IMR-90 (cell line): ENCODE measurements at regions not wholly inside any gene's neighbourhood (a gene's known extent, or its start where the extent isn't known, plus 50 kb on each side); places are given as distances from the start of the nearest gene placed in this dataset.

Experiments
- ATAC-seq: fragments of 200-7000 bp; cut with Tn5 transposase; 2 replicates; pipeline ENCODE4 v1.9.1; 2020; ENCODE audit warnings: low read depth, mild to moderate bottlenecking, moderate library complexity
- BruUV-seq: library from RNA; stranded (reverse); fragments of 400-500 nt; replicated peaks from 2 replicates; lab custom pipeline; 2021; lab: Mats Ljungman, UMichigan
- CTCF ChIA-PET: fragments of 300-600 bp; formaldehyde crosslinking; extraction: SDS; loops from one replicate; lab custom pipeline; 2021; ENCODE audit warnings: antibody characterized with exemption; lab: Yijun Ruan, JAX
- POLR2A ChIA-PET: fragments of 300-600 bp; sonication (Branson Sonifier 250); formaldehyde crosslinking; loops from one replicate; lab custom pipeline; 2022; ENCODE audit warnings: antibody characterized with exemption; ENCODE audit not compliant: unreplicated experiment; lab: Charles Lee
- DNase-seq: peaks from one replicate; pipeline ENCODE4 v3.0.0; 2013
- H2AFZ ChIP-seq: replicated peaks from 2 replicates; pipeline ENCODE3; 2013; ENCODE audit warnings: low read length, mild to moderate bottlenecking; ENCODE audit not compliant: poor library complexity
- H2AK5ac ChIP-seq: 2 replicates; pipeline ENCODE4 v1.6.1; 2013; ENCODE audit warnings: low read depth, low read length, inconsistent platforms
- H2AK9ac ChIP-seq: replicated peaks from 2 replicates; pipeline ENCODE3; 2013; ENCODE audit warnings: mild to moderate bottlenecking, low read depth, low read length, moderate library complexity; ENCODE audit not compliant: poor library complexity
- H2BK120ac ChIP-seq: 2 replicates; pipeline ENCODE4 v1.6.1; 2013; ENCODE audit warnings: low read depth, low read length, inconsistent platforms
- H2BK15ac ChIP-seq: 3 replicates; pipeline ENCODE4 v1.6.1; 2013; ENCODE audit warnings: low read depth, low read length, inconsistent platforms
- H2BK20ac ChIP-seq: 2 replicates; pipeline ENCODE4 v1.6.1; 2013; ENCODE audit warnings: low read depth, mild to moderate bottlenecking, inconsistent platforms, low read length, moderate library complexity
- H2BK5ac ChIP-seq: 2 replicates; pipeline ENCODE4 v1.6.1; 2013; ENCODE audit warnings: mild to moderate bottlenecking, low read depth, low read length, inconsistent platforms; ENCODE audit not compliant: poor library complexity, severe bottlenecking
- H3K14ac ChIP-seq: replicated peaks from 2 replicates; pipeline ENCODE4 v1.6.1; 2013; ENCODE audit warnings: low read depth, low read length, inconsistent platforms
- H3K18ac ChIP-seq: 2 replicates; pipeline ENCODE4 v1.6.1; 2013; ENCODE audit warnings: low read depth, low read length, control low read depth
- H3K23ac ChIP-seq: 2 replicates; pipeline ENCODE4 v1.6.1; 2013; ENCODE audit warnings: low read depth, low read length, inconsistent platforms
- H3K27ac ChIP-seq: 2 replicates; pipeline ENCODE4 v1.5.1; 2013; ENCODE audit warnings: mild to moderate bottlenecking, control low read depth, low read length; ENCODE audit not compliant: insufficient read depth
- H3K27me3 ChIP-seq: 2 replicates; pipeline ENCODE4 v1.6.1; 2013; ENCODE audit warnings: low read length; ENCODE audit not compliant: control insufficient read depth, insufficient read depth
- H3K36me3 ChIP-seq: 2 replicates; pipeline ENCODE4 v1.6.1; 2013; ENCODE audit warnings: low read length, mixed read lengths; ENCODE audit not compliant: control insufficient read depth, insufficient read depth
- H3K4ac ChIP-seq: 2 replicates; pipeline ENCODE4 v1.6.1; 2013; ENCODE audit warnings: low read depth, low read length, inconsistent platforms
- H3K4me1 ChIP-seq: 2 replicates; pipeline ENCODE4 v1.6.1; 2013; ENCODE audit warnings: low read length, mixed read lengths; ENCODE audit not compliant: control insufficient read depth, insufficient read depth
- H3K4me2 ChIP-seq: 2 replicates; pipeline ENCODE4 v1.6.1; 2013; ENCODE audit warnings: low read depth, mild to moderate bottlenecking, control low read depth, low read length, moderate library complexity
- H3K4me3 ChIP-seq: 2 replicates; pipeline ENCODE4 v1.5.1; 2013; ENCODE audit warnings: low read depth, mild to moderate bottlenecking, control low read depth, low read length, moderate library complexity; ENCODE audit not compliant: insufficient read depth
- H3K56ac ChIP-seq: 2 replicates; pipeline ENCODE4 v1.6.1; 2013; ENCODE audit warnings: low read length, inconsistent platforms; ENCODE audit not compliant: insufficient read depth; ENCODE audit errors: extremely low read depth
- H3K79me1 ChIP-seq, 2 experiments: 2 replicates each; pipeline ENCODE4 v1.6.1; 2013; ENCODE audit warnings: low read length in 2 of 2, inconsistent platforms in 1 of 2, low read depth in 1 of 2
- H3K9ac ChIP-seq: 2 replicates; pipeline ENCODE4 v1.6.1; 2013; ENCODE audit warnings: low read depth, low read length, control low read depth
- H3K9me1 ChIP-seq: 2 replicates; pipeline ENCODE4 v1.6.1; 2013; ENCODE audit warnings: low read length, inconsistent platforms; ENCODE audit not compliant: insufficient read depth
- H3K9me3 ChIP-seq: 2 replicates; pipeline ENCODE4 v1.6.1; 2013; ENCODE audit warnings: low read length; ENCODE audit not compliant: control insufficient read depth, insufficient read depth
- H4K20me1 ChIP-seq: 2 replicates; pipeline ENCODE4 v1.6.1; 2013; ENCODE audit warnings: low read length, inconsistent platforms; ENCODE audit not compliant: insufficient read depth
- H4K5ac ChIP-seq: 2 replicates; pipeline ENCODE4 v1.6.1; 2013; ENCODE audit warnings: mild to moderate bottlenecking, low read depth, low read length, control low read depth
- H4K8ac ChIP-seq, 2 experiments: 2 replicates each; pipeline ENCODE4 v1.6.1; 2013; ENCODE audit warnings: low read depth in 2 of 2, low read length in 2 of 2, control low read depth in 1 of 2, inconsistent platforms in 1 of 2
- H4K91ac ChIP-seq: 2 replicates; pipeline ENCODE4 v1.6.1; 2013; ENCODE audit warnings: low read depth, low read length, inconsistent platforms; ENCODE audit not compliant: insufficient read depth
- BHLHE40 ChIP-seq: fragments of 150-350 bp; IDR thresholded peaks from 2 replicates; pipeline ENCODE4 v1.6.1; 2016; ENCODE audit warnings: mild to moderate bottlenecking, low read depth, low read length
- CEBPB ChIP-seq: IDR thresholded peaks from 2 replicates; pipeline ENCODE4 v1.6.1; 2012; ENCODE audit warnings: low read depth, low read length, improper control_type of control experiment
- CHD1 ChIP-seq: IDR thresholded peaks from 2 replicates; pipeline ENCODE4 v1.6.1; 2012; ENCODE audit warnings: low read depth, low read length, improper control_type of control experiment
- CTCF ChIP-seq: conservative IDR thresholded peaks from 2 replicates; pipeline ENCODE4 v1.5.1; 2012; ENCODE audit warnings: mild to moderate bottlenecking, low read depth, low read length, improper control_type of control experiment
- FOS ChIP-seq: fragments of 150-350 bp; IDR thresholded peaks from 2 replicates; pipeline ENCODE4 v1.6.1; 2016; ENCODE audit warnings: low read depth, low read length
- MAFK ChIP-seq: IDR thresholded peaks from 2 replicates; pipeline ENCODE4 v1.6.1; 2012; ENCODE audit warnings: low read depth, low read length, improper control_type of control experiment
- MAZ ChIP-seq: IDR thresholded peaks from 2 replicates; pipeline ENCODE4 v1.6.1; 2012; ENCODE audit warnings: low read depth, mild to moderate bottlenecking, low read length, improper control_type of control experiment, moderate library complexity, borderline replicate concordance
- MXI1 ChIP-seq: IDR thresholded peaks from 2 replicates; pipeline ENCODE4 v1.6.1; 2012; ENCODE audit warnings: low read depth, mild to moderate bottlenecking, low read length, moderate library complexity, borderline replicate concordance
- NFE2L2 ChIP-seq: fragments of 150-350 bp; IDR thresholded peaks from 2 replicates; pipeline ENCODE4 v1.6.1; 2016; ENCODE audit warnings: low read depth, mild to moderate bottlenecking, low read length
- POLR2A ChIP-seq: IDR thresholded peaks from 2 replicates; pipeline ENCODE4 v1.6.1; 2012; ENCODE audit warnings: mild to moderate bottlenecking, low read depth, low read length
- RAD21 ChIP-seq: IDR thresholded peaks from 2 replicates; pipeline ENCODE4 v1.6.1; 2012; ENCODE audit warnings: low read length, improper control_type of control experiment
- RCOR1 ChIP-seq: IDR thresholded peaks from 2 replicates; pipeline ENCODE4 v1.6.1; 2012; ENCODE audit warnings: mild to moderate bottlenecking, low read length, improper control_type of control experiment; ENCODE audit not compliant: insufficient replicate concordance
- RFX5 ChIP-seq: IDR thresholded peaks from 2 replicates; pipeline ENCODE4 v1.8.0; 2012; ENCODE audit warnings: low read depth, mild to moderate bottlenecking, low read length, moderate library complexity
- SMC3 ChIP-seq: fragments of 150-350 bp; IDR thresholded peaks from 2 replicates; pipeline ENCODE4 v1.6.1; 2016; ENCODE audit warnings: low read depth, mild to moderate bottlenecking, antibody characterized with exemption, low read length, moderate library complexity
- WGBS, 2 experiments: methylation state at CpG; one replicate each; pipeline versions ENCODE4 v1.1.5 to v1.1.7; 2013; ENCODE audit warnings: missing lambda C conversion rate in 2 of 2; ENCODE audit not compliant: insufficient read length in 1 of 2; ENCODE audit errors: extremely low coverage in 2 of 2; 5-methylcytosine and 5-hydroxymethylcytosine counted together
- dilution Hi-C: fragments of 300-500 bp; cut with HindIII; formaldehyde crosslinking; loops from one replicate; pipeline ENCODE4 v1.14.3; 2018; ENCODE audit warnings: low sequenced_read_pairs; ENCODE audit not compliant: unreplicated experiment
- in situ Hi-C: fragments of 300-500 bp; cut with MboI; formaldehyde crosslinking; loops from 3 replicates; pipeline ENCODE4 v1.14.3; 2019; ENCODE audit warnings: low sequenced_read_pairs, inconsistent platforms, mixed read lengths
- intact Hi-C: fragments of 100-400 bp; cut with micrococcal nuclease; formaldehyde crosslinking; loops from 2 replicates; pipeline ENCODE4 v1.10.0; 2022
- TF ChIP-seq, protein P1 (sequence below): fragments of 150-350 bp; IDR thresholded peaks from 2 replicates; pipeline ENCODE4 v1.6.1; 2017; ENCODE audit warnings: mild to moderate bottlenecking, antibody characterized with exemption, low read length, low read depth
- TF ChIP-seq, protein P2 (sequence below): fragments of 150-350 bp; IDR thresholded peaks from 2 replicates; pipeline ENCODE4 v1.6.1; 2016; ENCODE audit warnings: low read depth, mild to moderate bottlenecking, low read length, moderate library complexity, borderline replicate concordance

- in situ Hi-C loops (no loop called here), dilution Hi-C loops (no loop called here), intact Hi-C loops (no loop called here)
- Histone ChIP-seq H3K4me3 (no peak overlapping the region), H4K8ac (no peak overlapping the region), H3K4ac (no peak overlapping the region), H3K27me3 (no peaks in the 10 kb centered on the region), H3K79me1 (no peaks in the 10 kb centered on the region), H4K91ac (no peak overlapping the region), H3K23ac (no peak overlapping the region), H2AK5ac (no peak overlapping the region), H3K56ac (no peak overlapping the region), H3K9me3 (peaks cover 2% of the 10 kb centered on the region; the same call in 1 of the 2 replicates), H3K14ac (no peak overlapping the region), H3K4me1 (no peaks in the 10 kb centered on the region), H4K20me1 (no peaks in the 10 kb centered on the region), H3K9ac (no peak overlapping the region), H2BK120ac (no peak overlapping the region), H4K5ac (no peak overlapping the region), H3K36me3 (no peaks in the 10 kb centered on the region), H3K27ac (no peak overlapping the region), H3K4me2 (no peak overlapping the region), H2BK5ac (no peak overlapping the region), H2BK15ac (no peak overlapping the region), H2AFZ (no peak overlapping the region), H3K9me1 (no peaks in the 10 kb centered on the region), H2BK20ac (no peak overlapping the region), H3K18ac (no peak overlapping the region), H2AK9ac (no peak overlapping the region)
- TF ChIP-seq BHLHE40: no peak
- TF ChIP-seq, protein P1, sequence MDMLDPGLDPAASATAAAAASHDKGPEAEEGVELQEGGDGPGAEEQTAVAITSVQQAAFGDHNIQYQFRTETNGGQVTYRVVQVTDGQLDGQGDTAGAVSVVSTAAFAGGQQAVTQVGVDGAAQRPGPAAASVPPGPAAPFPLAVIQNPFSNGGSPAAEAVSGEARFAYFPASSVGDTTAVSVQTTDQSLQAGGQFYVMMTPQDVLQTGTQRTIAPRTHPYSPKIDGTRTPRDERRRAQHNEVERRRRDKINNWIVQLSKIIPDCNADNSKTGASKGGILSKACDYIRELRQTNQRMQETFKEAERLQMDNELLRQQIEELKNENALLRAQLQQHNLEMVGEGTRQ: no peak; the same call in 1 of the 2 replicates
- TF ChIP-seq CTCF: no peak
- TF ChIP-seq CHD1: no peak
- no peak for TF ChIP-seq CEBPB
- no peak for TF ChIP-seq MXI1
- no peak for TF ChIP-seq RAD21
- TF ChIP-seq RCOR1: no peak
- no peak for TF ChIP-seq RFX5
- TF ChIP-seq SMC3: no peak
- no peak for TF ChIP-seq POLR2A
- TF ChIP-seq MAZ: no peak
- TF ChIP-seq FOS: no peak
- TF ChIP-seq, protein P2, sequence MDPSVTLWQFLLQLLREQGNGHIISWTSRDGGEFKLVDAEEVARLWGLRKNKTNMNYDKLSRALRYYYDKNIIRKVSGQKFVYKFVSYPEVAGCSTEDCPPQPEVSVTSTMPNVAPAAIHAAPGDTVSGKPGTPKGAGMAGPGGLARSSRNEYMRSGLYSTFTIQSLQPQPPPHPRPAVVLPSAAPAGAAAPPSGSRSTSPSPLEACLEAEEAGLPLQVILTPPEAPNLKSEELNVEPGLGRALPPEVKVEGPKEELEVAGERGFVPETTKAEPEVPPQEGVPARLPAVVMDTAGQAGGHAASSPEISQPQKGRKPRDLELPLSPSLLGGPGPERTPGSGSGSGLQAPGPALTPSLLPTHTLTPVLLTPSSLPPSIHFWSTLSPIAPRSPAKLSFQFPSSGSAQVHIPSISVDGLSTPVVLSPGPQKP: no peak
- no peak for TF ChIP-seq MAFK
- TF ChIP-seq NFE2L2: no peak
- BruUV-seq: no TSS peak
- ChIA-PET CTCF (interaction anchor here (0.6 kb wide), 1 partner anchor 192 kb away, joined by 6 read pairs; no protein-coding TSS in a partner anchor), POLR2A (no interaction called here)
- no CpG with 5 or more reads among the region's 1 CpG for WGBS, 2 experiments
- no peak for ATAC-seq
- no peak for DNase-seq
Observed at GRCh38 chr5:158286827-158287226, 427.9 kb upstream of the CLINT1 start.
